ENCODE measurements at regions not wholly inside any gene's neighbourhood (a gene's known extent, or its start where the extent isn't known, plus 50 kb on each side); places are given as distances from the start of the nearest gene placed in this dataset.

DNA sequence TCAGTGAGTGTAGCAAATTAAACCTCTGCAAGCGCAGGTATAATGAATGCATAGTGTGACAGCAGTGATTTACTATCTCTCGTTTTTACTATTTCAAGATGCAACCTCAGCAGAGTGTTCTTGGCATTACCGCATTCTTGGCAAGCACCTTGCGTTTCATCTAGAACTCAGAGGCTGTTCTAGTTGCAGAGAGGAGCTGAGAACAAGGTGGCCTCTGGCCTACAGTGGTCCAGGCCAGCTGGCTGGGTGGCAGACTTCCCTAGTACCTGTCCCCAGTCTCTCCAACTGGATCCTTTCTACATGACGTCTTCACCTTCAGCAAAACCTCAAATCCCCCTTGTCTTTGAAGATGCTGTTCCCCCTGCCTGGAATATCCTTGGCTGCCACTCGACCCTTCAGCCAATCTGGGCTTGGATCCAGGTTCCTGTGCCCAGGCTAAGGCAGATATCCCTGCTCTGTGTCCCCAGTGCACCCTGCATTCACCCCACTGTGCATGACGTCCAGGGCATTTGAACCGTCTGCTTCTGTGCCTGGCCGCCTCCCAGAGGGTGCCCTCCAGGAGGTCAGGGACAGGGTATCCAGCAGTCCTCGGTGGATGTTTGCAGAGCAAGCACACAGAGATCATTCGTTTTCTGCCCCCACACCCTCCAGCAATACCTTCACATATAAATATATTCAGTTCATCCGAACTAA is 120.4 kb upstream of the CPEB4 start:
- no peak for DNase-seq

DNA sequence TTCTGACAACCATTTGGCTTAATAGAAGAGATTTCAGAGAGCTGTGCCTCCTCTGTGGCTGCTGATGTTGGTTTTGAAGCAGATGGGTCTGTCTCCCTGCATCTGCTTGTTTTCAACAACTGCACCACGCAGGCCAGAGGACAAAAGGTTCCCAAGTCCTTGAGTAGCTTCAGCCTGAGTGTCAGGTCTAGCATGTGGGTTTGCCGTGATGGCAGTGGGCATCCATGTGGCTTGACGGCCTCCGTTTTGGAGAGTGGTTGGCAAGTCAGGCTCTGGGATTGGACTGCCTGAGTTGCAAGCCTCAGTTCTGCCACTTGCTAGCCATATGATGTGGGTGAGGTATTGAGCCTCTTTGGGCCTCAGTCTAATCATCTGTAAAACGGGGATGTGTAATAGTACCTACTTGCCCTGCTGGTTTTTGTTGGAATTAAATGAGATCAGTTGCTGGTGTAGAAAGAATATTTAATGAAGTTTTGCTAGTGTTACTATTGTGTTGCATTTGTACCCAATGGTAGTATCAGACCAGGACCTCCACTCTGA is 119.8 kb upstream of the CPEB4 start:
- DNase-seq, result no peak

DNA sequence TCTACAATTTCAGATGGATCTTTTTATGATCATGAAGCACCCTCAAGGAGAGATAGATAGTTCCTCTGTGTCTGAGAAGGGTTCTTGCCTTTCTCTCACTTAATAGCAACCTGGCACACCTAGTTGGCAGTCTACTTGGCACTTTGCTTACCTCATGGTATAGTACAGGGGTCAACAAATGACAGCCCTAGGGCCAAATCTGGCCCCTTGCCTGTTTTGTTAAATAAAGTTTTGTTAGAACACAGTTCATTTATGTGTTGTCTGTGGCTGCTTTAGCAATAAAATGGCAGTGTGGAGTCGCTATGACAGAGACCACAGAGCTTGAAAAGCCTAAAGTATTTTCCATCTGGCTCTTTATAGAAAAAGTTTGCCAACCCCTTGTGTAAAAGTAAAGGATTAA is 119.3 kb upstream of the CPEB4 start:
- DNase-seq, result no peak

DNA sequence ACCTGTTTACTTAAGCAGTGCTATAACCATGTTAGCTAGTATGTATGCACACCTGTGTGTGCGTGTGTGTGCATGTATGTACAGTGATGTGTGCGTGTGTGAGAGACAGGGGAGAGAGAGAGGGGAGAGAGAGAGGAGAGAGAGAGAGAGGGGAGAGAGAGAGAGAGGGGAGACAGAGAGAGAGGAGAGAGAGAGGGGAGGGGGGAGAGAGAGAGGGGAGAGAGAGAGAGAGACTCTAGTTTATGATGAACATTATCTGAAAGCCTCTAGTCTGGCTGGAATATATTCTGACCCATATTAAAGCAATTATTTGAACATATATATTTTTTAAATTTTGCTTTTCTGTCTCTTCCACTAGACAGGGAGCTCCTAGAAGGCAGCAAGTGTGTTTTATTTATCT is 117.5 kb upstream of the CPEB4 start:
- no peak for DNase-seq

DNA sequence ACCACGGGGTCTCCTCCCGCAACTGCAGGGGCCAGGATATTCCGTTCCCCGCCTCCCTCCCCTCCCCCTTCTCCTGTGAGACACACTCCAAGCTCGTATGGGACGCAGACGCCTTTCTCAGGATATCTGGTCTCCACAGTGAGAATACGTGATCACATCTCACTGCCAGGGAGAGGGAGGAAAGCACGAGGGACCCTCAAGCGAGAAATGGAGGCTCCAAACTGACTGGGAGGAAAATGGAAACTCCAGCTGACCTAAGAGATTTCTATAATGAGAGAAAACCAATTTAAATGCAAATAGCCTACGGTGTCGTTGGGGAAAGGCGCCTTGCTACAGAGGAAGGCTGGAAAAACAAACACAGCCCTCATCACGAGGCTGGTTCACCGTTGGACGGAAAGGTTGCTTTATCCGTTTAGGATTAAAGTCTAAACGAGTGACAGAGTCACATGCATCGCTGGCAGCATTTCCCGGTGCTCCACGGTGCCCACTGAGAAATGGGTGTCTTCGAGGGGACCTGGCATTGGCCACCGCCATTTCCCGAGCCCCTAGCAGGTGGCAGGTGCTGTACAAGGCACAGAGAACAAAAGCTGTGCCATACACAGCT is 116.9 kb upstream of the CPEB4 start:
- no peak for DNase-seq

DNA sequence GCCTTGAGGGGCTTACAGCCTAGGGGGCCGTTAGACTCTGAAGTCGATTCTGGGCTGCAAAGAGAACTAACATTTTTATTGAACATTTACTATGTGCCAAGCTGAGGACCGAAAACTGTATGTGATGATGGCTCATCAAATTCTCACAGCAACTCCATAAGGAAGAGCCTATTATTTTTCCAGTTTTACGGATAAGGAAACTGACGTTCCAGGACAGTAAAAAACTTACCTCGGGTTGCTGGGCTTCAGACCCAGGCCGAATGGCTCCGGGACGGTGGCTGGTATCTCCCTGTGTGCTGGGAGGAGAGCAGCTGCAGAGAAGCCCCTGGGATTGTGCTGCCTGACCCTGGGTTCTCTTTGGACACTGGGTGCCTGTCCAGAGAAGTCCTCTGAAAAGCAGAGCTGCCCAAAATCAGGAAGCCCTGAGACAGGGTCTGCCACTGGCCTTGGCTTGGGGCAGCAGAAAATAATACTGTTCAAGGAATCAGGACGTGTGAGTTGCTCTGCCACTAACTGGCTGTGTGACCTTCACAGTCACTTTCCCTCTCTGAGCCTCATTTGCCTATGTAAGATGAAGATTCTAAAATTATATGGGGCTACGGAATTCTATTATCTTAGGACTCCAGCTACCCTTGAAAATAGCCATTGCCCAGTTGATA is 116.3 kb upstream of the CPEB4 start:
- DNase-seq, result no peak

DNA sequence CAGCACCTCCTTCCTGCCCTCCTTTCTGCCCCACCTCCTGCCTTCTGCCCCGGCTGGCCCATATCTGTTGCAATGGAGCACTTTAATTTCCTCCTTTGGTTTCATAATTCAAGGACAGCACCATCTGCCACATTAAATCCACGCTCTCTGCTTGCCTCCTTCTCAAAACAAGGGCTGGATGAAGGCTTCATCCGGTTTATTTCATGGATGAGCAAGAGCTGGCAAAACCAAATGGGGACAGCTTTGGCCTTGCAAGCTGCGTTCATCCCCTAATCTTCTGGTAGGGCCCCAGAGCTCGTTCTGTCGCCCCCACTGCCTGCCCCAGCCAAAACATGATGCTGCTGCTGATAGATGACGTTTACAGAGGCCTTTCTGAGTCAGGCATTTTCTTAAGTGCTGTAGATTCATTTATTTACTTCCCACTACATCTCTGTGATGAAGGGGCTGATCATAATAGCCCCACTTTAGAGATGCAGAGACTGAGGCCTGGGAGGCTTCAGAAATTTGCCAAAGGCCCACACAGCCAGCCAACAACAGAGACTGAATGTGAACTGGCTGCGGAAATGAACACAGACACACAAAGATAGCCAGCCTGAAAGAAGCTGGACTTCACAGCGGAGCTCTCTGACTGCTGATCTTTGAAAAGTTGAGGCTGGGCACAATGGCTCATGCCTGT is 115.6 kb upstream of the CPEB4 start:
- DNase-seq, result no peak

DNA sequence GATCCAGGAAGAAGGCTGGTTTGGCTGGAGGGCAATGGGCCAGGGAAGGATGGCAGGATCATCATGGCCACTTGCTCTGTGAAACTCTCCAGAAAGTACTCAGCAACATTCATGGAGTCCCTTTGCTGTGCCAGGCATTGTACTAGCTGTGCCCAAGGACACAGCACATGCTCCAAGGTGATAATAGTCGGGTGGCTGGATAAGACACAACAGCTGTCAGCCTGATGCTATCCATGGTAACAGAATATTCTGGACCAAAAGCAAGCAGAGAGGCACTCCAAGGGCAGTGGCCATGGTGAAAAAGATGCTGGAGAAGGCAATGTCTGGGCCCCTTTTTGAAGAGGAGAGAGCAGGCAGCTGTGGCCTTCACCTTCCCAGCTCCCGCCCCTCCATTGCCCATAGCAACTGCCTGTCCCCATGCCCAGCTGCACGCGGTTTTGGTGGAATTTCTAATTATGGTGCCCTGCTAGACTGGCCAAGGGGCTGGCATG is 113.8 kb upstream of the CPEB4 start:
- DNase-seq, result no peak

DNA sequence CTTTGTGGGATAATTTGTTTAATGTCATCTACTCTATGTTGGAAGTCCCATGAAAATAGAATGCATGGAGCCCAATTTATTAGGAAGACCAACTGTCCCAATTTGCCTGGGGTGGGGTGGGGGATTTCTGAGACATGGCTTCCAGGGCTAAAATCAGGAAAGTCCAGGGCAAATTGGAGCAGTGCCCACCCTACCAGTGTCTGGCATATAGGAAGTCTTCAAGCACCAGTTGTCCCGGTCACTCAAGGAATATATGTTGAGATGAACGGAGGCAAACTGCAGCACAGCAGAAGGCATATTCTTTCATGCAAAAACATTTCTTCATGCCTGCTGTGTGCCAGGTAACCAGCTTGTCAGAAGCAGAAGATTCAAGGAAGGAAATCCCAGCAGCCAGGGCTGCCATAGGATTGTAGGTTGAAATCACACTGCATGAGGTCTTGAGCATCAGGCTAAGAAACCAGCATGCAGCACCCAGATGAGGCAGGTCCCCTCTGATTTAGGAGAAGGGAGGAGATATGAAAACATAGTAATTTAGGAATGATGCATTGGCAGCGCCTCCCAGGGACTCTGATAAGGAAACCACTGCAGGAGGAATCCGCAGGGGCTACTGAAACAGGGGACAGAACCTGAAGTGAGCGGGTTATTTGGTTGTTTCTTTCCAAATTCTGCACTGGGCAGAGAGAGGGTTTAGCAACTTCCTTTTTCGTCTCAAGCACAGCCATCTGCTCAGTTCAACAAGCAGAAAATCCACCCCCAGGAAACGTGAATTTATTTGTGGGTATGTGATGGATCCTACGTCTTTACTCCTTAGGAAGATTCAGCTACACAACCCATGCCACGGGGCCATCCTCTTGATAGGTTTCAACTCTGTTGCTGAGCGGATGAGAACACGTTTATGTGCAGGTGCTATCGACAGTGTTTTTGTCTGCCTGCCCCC is 112.6 kb upstream of the CPEB4 start:
- DNase-seq, result no peak

DNA sequence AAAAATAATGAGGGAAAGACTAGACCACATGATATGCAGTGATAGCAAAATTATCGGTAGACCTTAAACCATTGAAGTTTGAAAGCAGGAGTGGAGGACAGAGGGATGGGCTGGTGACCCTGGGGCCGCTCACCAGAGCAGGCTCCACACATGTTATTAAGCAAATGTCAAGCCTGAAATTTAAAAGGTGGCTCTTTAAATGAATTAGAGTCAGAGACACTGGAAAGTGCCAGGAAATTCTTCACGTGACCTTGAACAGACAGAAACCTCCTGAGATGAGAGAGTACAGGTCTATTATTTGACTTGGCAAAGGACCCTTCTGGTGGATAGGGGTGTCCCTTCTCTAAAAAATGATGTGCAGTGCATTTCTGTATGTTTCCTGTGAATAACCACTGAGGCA is 111.0 kb upstream of the CPEB4 start:
- DNase-seq, result no peak

DNA sequence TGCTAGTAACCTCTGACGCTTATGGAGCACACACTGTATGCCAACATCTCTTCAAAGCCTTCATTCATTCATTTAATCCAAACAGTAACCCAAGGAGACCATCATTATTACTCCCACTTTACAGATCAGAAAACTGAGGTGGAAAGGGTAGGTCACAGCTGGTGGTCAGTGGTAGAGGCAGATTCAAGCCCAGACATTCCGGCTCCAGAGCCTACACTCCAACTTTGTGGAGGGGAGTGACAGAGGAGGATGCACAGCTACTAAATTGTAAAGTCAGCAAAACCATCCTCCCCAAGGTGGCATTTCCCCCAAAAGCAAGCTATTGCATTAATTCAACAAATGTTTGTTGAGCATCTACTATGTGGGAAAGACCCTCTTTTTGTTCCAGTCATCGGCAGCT is 110.5 kb upstream of the CPEB4 start:
- no peak for DNase-seq

DNA sequence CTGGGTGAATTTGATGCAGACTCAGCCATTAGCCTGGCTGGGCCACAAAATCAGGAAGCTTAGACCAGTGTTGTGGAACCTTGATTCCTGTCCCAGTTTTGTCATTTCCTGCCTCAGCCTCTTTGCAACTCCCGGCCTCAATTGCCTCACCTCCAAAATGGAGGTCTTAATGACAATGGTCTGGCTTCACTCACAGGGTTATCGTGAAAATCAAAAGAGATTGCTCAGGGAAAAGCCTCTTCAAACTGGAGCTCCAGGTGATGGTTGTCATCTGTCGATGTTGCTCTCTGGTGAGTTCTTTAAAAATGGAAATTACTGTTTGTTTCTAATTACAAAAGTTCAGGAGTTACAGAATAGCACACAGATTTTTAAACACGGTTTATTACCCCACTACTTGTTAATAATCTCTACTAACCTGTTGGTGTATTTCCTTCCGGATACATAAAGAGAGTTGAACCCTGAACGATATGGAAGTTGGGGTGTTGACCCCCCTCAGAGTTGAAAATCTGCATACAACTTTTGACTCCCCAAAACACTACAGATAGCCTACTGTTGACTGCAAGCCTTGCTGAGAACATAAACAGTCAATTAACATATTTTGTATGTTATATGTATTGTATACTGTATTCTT is 109.9 kb upstream of the CPEB4 start:
- no peak for DNase-seq

DNA sequence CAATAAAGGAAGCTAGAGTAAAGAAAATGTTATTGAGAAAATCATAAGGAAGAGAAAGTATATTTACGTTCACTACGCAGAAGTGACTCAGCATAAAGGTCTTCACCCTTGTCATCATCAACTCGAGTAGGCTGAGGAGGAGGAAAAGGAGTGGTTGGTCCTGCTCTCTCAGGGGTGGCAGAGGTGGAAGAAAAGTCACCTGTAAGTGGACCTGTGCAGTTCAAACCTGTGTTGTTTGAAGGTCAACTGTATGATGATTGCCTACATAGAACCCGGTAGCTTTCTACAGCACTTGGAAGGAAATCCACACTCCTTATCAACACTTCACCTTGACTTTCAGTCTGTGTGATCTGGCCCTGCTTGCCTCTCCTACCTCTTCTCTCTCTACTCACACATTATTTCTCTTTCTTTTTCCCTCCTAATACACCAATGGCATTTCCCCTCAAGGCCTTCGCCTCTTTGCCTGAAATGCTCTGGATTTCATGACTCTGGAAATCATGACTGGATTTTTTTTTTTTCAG is 109.3 kb upstream of the CPEB4 start:
- no peak for DNase-seq

DNA sequence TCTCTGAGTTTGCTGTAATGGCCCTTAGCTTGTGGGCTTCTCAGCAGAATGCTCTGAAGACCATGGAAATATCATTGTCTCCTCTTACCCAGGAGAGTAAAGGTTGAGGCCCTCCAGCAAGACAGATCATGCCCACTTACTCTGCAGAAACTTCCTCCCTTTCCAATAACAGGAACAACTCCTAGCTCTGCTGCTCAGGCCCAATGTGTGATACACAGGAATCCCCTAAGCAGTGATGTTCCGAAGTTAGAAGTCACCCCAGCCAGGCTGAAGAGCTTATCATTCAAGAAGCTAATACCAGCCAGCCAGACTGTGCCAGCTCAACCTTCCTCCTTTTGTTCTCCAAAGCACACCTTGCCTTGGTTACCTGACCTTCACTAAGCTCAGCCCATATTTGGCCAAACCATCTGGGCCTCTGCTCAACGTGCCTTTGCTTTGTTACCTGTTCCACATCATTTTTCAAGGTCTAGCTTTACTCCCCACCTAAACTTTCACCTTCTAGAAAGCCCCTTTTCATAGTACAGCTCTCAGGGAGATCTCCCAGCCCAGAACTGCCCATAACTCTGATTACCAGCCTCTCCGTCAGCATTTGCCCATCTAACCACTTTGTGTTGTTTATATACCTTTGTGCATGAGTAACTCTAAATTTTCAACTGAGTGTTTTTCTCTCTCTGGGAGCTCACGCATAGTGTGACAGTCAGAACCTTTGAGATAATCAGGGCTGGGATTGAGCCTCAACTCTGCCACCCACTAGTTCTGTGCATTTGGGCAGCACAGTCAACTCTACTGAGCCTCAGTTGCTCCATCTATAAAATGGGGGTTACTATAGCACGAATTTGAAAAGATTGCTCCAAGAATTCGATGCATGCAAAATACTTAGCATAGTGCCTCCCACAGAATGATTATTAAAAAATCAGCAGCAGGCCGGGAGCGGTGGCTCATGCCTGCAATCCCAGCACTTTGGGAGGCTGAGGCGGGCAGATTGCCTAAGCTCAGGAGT is 107.6 kb upstream of the CPEB4 start:
- DNase-seq, result no peak

DNA sequence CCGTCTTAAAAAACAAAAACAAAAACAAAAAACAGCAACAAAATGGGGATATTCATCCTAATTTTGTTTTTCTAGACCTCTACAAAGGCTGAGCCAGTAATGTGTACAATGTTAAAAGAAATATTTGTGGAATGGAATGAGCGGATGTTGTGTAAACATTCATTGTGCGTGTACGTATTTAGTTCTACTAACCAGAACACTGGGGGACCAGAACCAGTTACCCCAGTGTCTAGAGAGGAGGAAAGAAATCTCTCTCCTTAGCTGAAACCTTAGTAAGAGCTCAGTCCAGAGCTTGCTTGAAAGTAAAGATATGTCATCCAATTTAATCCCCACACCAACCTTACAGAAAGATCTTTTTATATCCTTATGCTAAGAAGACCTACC is 106.7 kb upstream of the CPEB4 start:
- DNase-seq, result no peak

DNA sequence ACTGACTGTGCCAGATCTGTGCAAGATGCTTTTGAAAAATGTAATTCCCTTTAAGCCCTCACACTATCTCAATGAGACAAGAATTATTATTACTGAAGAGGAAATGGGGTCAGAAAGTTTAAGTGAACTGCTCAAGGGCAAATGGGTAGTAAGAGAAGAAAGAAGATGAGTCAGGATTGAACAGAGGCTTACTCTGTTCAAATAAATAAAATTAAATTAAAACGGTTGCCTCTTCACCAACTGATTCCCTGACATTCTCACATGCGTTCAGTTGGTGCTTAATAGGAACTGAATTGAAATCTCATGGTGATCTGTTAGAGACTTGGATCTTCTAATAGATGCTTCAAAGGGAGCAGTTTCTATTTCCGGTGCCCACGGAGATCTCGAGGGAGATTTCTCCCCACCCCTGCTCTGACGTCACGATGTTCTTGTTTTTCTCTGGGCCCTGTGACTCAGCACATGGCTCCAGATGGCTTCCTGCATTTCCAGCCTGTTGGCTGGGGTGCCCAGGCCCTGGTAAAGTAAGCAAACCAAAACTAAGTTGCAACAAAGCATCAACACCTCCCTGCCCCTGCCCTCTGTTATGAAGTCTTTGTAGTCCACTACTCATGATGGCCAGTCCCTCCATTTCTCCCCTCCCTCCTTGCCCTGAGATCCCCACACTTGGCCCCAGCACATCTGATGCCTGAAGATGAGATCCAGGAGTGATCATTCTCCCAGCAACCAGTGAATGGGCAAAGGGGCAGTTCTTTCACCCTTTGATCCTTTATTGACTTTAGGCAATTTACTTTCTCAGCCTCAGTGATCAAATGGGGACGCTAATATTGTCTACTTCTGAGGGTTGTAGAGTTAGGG is 106.1 kb upstream of the CPEB4 start:
- DNase-seq, result no peak

DNA sequence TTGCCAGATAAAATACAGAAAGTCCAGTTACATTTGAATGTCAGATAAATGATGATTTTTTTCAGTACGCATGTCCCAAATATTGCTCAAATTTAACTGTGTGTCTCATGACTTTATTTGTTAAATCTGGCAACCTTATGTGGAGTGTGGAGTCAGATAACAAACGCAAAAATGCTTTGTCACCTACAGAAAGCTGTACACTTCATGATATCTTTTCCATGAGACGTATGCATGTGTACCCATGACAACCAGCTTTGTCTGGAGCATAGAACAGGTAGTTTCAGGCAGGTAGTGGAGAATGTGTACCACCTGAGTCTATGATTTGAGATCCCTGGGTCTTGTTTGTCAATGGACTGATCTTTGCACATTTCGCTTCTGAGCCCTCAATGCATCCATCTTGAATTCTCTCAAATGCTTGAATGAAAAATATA is 105.5 kb upstream of the CPEB4 start:
- no peak for DNase-seq

DNA sequence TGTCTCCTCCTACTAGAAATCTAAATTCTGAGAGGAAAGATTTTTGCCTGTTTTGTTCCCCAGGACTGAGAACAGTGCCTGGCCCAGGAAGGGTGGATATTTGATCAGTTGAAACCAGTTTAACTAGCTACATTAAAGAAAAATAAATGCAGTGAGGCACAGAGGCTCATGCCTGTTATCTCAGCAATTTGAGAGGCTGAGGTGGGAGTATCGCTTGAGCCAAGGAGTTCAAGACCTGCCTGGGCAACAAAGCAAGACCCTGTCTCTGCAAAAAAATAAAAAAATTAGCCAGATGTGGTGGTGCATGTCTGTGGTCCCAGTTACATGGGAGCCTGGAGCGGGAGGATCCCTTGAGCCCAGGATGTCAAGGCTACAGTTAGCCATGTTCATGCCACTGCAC is 104.8 kb upstream of the CPEB4 start:
- no peak for DNase-seq

DNA sequence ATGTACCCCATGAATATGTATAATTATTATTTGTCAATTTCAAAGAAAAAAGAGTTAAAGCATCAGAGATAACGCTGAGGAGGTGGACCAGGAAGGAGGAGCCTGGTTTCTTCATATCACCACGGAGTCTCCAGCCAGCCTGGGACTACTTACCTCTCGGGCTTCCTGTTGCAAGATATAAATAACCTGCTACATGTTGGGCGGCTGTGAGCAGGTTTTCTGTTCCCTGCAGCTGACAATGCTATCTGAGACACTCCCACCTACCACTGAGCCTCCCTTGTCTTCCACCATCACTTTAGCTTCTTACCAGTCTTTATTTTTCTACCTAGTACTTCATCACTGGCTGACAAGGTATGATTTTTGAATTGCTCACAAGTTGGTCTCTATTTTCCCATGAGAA is 102.7 kb upstream of the CPEB4 start:
- no peak for DNase-seq
